ENCODE measurements at regions not wholly inside any gene's neighbourhood (a gene's known extent, or its start where the extent isn't known, plus 50 kb on each side); places are given as distances from the start of the nearest gene placed in this dataset.

GRCh38 chr18:72948439-72948838, 80.7 kb upstream of the NETO1 start:
- TF ChIP-seq, protein P1, sequence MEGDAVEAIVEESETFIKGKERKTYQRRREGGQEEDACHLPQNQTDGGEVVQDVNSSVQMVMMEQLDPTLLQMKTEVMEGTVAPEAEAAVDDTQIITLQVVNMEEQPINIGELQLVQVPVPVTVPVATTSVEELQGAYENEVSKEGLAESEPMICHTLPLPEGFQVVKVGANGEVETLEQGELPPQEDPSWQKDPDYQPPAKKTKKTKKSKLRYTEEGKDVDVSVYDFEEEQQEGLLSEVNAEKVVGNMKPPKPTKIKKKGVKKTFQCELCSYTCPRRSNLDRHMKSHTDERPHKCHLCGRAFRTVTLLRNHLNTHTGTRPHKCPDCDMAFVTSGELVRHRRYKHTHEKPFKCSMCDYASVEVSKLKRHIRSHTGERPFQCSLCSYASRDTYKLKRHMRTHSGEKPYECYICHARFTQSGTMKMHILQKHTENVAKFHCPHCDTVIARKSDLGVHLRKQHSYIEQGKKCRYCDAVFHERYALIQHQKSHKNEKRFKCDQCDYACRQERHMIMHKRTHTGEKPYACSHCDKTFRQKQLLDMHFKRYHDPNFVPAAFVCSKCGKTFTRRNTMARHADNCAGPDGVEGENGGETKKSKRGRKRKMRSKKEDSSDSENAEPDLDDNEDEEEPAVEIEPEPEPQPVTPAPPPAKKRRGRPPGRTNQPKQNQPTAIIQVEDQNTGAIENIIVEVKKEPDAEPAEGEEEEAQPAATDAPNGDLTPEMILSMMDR (IDR thresholded peaks at IDR 0.05; ENCODE audit: poor library complexity): no peak
- no peak for TF ChIP-seq EZH2phosphoT487 (IDR thresholded peaks at IDR 0.05; ENCODE audit: low read depth, severe bottlenecking, unreplicated experiment)

All from hepatocyte (in vitro differentiated cells).